MCF 10A (cell line): ENCODE measurements at regions not wholly inside any gene's neighbourhood (a gene's known extent, or its start where the extent isn't known, plus 50 kb on each side); places are given as distances from the start of the nearest gene placed in this dataset.

Experiments
- BruUV-seq: library from RNA; stranded (reverse); fragments of 400-500 nt; replicated peaks from 2 replicates; lab custom pipeline; 2021; lab: Mats Ljungman, UMichigan
- CTCF ChIA-PET: fragments of 300-600 bp; sonication (Branson Sonifier 250); formaldehyde crosslinking; extraction: SDS; loops from one replicate; lab custom pipeline; 2021; ENCODE audit warnings: antibody characterized with exemption, inconsistent platforms; lab: Yijun Ruan, JAX
- POLR2A ChIA-PET: fragments of 300-600, 350-650 bp; sonication (Branson Sonifier 250); formaldehyde crosslinking; extraction: SDS; loops from one replicate; lab custom pipeline; 2020; ENCODE audit warnings: antibody characterized with exemption, inconsistent platforms; lab: Yijun Ruan, JAX
- DNase-seq: peaks from one replicate; pipeline ENCODE4 v3.0.0-alpha.2; 2018; ENCODE audit not compliant: unreplicated experiment
- H3K27ac Mint-ChIP-seq: one replicate; pipeline ENCODE4 v1.8.0; 2022; ENCODE audit warnings: mild to moderate bottlenecking, low read depth, mixed read lengths; ENCODE audit not compliant: unreplicated experiment
- H3K27me3 Mint-ChIP-seq: one replicate; pipeline ENCODE4 v1.8.0; 2022; ENCODE audit warnings: mixed read lengths; ENCODE audit not compliant: insufficient read depth, unreplicated experiment
- H3K36me3 Mint-ChIP-seq: one replicate; pipeline ENCODE4 v1.8.0; 2022; ENCODE audit warnings: mild to moderate bottlenecking, moderate library complexity, mixed read lengths; ENCODE audit not compliant: insufficient read depth, unreplicated experiment
- H3K4me1 Mint-ChIP-seq: one replicate; pipeline ENCODE4 v1.8.0; 2022; ENCODE audit warnings: mixed read lengths; ENCODE audit not compliant: insufficient read depth, unreplicated experiment
- H3K4me3 Mint-ChIP-seq: one replicate; pipeline ENCODE4 v1.8.0; 2022; ENCODE audit warnings: mild to moderate bottlenecking, moderate library complexity, mixed read lengths; ENCODE audit not compliant: unreplicated experiment
- H3K9me3 Mint-ChIP-seq: one replicate; pipeline ENCODE4 v1.8.0; 2022; ENCODE audit warnings: mixed read lengths; ENCODE audit not compliant: unreplicated experiment
- CTCF ChIP-seq: fragments of 200-600 bp; IDR thresholded peaks from one replicate; pipeline ENCODE4 v1.8.0; 2022; ENCODE audit warnings: antibody characterized with exemption, mild to moderate bottlenecking; ENCODE audit not compliant: unreplicated experiment
- intact Hi-C: fragments of 100-400 bp; cut with micrococcal nuclease; formaldehyde crosslinking; loops from 2 replicates; pipeline ENCODE4 v1.14.1; 2022

- BruUV-seq: no TSS peak
- no peaks in the 10 kb centered on the region for H3K27me3 Mint-ChIP-seq
- H3K4me1 Mint-ChIP-seq: no peaks in the 10 kb centered on the region
- intact Hi-C loops: no loop called here
- DNase-seq: no peak
- CTCF ChIA-PET: no interaction called here
- POLR2A ChIA-PET: no interaction called here
- no peak overlapping the region for H3K4me3 Mint-ChIP-seq
- no peaks in the 10 kb centered on the region for H3K9me3 Mint-ChIP-seq
- H3K27ac Mint-ChIP-seq: no peak overlapping the region
- no peaks in the 10 kb centered on the region for H3K36me3 Mint-ChIP-seq
- TF ChIP-seq CTCF: no peak
Observed at GRCh38 chr21:45351526-45352275, 53.3 kb upstream of the COL18A1 start.

GRCh38 chr21:45352621-45353139, 52.3 kb upstream of the COL18A1 start:
- no peaks in the 10 kb centered on the region for H3K9me3 Mint-ChIP-seq
- no peaks in the 10 kb centered on the region for H3K36me3 Mint-ChIP-seq
- H3K27ac Mint-ChIP-seq: no peak overlapping the region
- H3K4me1 Mint-ChIP-seq: no peaks in the 10 kb centered on the region
- no TSS peak for BruUV-seq
- no peaks in the 10 kb centered on the region for H3K27me3 Mint-ChIP-seq
- ChIA-PET POLR2A (no interaction called here), CTCF (interaction anchor here (0.6 kb wide), 1 partner anchor 213 kb away, joined by 3 read pairs; no protein-coding TSS in a partner anchor)
- TF ChIP-seq CTCF: no peak
- H3K4me3 Mint-ChIP-seq: no peak overlapping the region
- intact Hi-C loops: no loop called here
- DNase-seq: no peak

GRCh38 chr21:45353200-45353599, 51.8 kb upstream of the COL18A1 start:
- no peaks in the 10 kb centered on the region for H3K9me3 Mint-ChIP-seq
- TF ChIP-seq CTCF: no peak
- DNase-seq: no peak
- no peaks in the 10 kb centered on the region for H3K27me3 Mint-ChIP-seq
- no peak overlapping the region for H3K4me3 Mint-ChIP-seq
- no TSS peak for BruUV-seq
- no peaks in the 10 kb centered on the region for H3K36me3 Mint-ChIP-seq
- intact Hi-C loops: no loop called here
- POLR2A ChIA-PET: no interaction called here
- H3K27ac Mint-ChIP-seq: no peak overlapping the region
- CTCF ChIA-PET: no interaction called here
- H3K4me1 Mint-ChIP-seq: no peaks in the 10 kb centered on the region

GRCh38 chr21:45354970-45355369, 50.0 kb upstream of the COL18A1 start:
- DNase-seq: no peak
- no peaks in the 10 kb centered on the region for H3K36me3 Mint-ChIP-seq
- no peak for TF ChIP-seq CTCF
- no peaks in the 10 kb centered on the region for H3K9me3 Mint-ChIP-seq
- intact Hi-C loops: no loop called here
- ChIA-PET CTCF (no interaction called here), POLR2A (no interaction called here)
- no peak overlapping the region for H3K27ac Mint-ChIP-seq
- H3K27me3 Mint-ChIP-seq: no peaks in the 10 kb centered on the region
- H3K4me3 Mint-ChIP-seq: no peak overlapping the region
- no TSS peak for BruUV-seq
- no peaks in the 10 kb centered on the region for H3K4me1 Mint-ChIP-seq
